HG02678 (cell line): ENCODE measurements at regions not wholly inside any gene's neighbourhood (a gene's known extent, or its start where the extent isn't known, plus 50 kb on each side); places are given as distances from the start of the nearest gene placed in this dataset.

ENCODE experiments used
- ATAC-seq: cut with Tn5 transposase; IDR thresholded peaks from one replicate; pipeline ENCODE4 v1.9.1; 2021; ENCODE audit warnings: mild to moderate bottlenecking, moderate library complexity; ENCODE audit not compliant: unreplicated experiment

- ATAC-seq: no peak
These were observed 691.8 kb downstream of the TSN start for GRCh38 chr2:122447237-122447636.

GRCh38 chr2:122451040-122451439, 695.6 kb downstream of the TSN start:
- no peak for ATAC-seq

GRCh38 chr2:122451697-122452096, 696.2 kb downstream of the TSN start:
- no peak for ATAC-seq

- ATAC-seq: no peak
These were observed 713.7 kb downstream of the TSN start for GRCh38 chr2:122469147-122469546.

GRCh38 chr2:122471753-122472152, 716.3 kb downstream of the TSN start:
- no peak for ATAC-seq

- no peak for ATAC-seq
These were observed 722.7 kb downstream of the TSN start for GRCh38 chr2:122478117-122478516.

- no peak for ATAC-seq
These were observed 723.3 kb downstream of the TSN start for GRCh38 chr2:122478771-122479170.

- no peak for ATAC-seq
These were observed 725.2 kb downstream of the TSN start for GRCh38 chr2:122480501-122481243.

- no peak for ATAC-seq
These were observed 725.8 kb downstream of the TSN start for GRCh38 chr2:122481244-122481622.

GRCh38 chr2:122481717-122482116, 726.3 kb downstream of the TSN start:
- no peak for ATAC-seq

- ATAC-seq: no peak
These were observed 730.6 kb downstream of the TSN start for GRCh38 chr2:122486086-122486485.

GRCh38 chr2:122486705-122487415, 731.4 kb downstream of the TSN start:
- no peak for ATAC-seq

- no peak for ATAC-seq
These were observed 735.6 kb downstream of the TSN start for GRCh38 chr2:122491011-122491410.

- no peak for ATAC-seq
These were observed 745.1 kb downstream of the TSN start for GRCh38 chr2:122500316-122501105.

GRCh38 chr2:122506620-122507019, 751.2 kb downstream of the TSN start:
- ATAC-seq: no peak

GRCh38 chr2:122507261-122507660, 751.8 kb downstream of the TSN start:
- ATAC-seq: no peak

- no peak for ATAC-seq
These were observed 756.6 kb downstream of the TSN start for GRCh38 chr2:122512091-122512490.

- no peak for ATAC-seq
These were observed 759.1 kb downstream of the TSN start for GRCh38 chr2:122514451-122514996.

GRCh38 chr2:122515731-122516290, 760.4 kb downstream of the TSN start:
- ATAC-seq: no peak

- ATAC-seq: no peak
These were observed 761.3 kb downstream of the TSN start for GRCh38 chr2:122516775-122517174.

- ATAC-seq: no peak
These were observed 763.9 kb downstream of the TSN start for GRCh38 chr2:122519366-122519765.
